ENCODE measurements at regions not wholly inside any gene's neighbourhood (a gene's known extent, or its start where the extent isn't known, plus 50 kb on each side); places are given as distances from the start of the nearest gene placed in this dataset.

DNA sequence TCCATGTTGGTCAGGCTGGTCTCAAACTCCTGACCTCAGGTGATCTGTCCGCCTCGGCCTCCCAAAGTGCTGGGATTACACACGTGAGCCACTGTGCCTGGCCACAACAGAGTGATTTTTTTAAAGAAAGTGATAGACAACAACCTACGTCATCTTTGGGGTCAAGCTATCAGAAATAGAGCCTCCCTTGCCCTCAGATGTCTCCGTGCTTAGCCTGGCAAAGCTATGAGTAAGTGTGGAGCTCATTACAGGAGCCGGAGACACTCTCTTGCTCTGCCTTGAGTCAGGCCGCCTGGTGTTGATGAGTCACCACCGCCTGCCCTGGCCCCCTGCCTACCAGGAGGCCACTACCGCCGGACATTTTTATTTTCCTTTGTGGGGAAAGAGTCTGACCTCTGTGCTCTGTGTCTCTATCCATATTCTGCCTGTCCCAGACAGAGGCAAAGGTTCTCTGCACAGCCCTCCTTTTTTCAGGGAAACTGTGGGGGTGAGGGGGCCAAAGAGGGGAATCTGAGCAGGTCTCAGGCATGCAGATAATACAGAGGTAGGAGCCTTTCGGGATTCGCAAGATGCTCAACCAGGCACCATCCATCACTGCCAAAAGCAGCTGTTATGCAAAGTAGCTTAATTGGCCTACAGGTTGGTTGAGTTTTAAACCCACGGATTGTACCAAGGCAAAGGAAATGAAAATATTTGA, 123.7 kb upstream of the CPEB4 start:
- DNase-seq (ENCODE audit: low read depth), result peak; percentile 97

DNA sequence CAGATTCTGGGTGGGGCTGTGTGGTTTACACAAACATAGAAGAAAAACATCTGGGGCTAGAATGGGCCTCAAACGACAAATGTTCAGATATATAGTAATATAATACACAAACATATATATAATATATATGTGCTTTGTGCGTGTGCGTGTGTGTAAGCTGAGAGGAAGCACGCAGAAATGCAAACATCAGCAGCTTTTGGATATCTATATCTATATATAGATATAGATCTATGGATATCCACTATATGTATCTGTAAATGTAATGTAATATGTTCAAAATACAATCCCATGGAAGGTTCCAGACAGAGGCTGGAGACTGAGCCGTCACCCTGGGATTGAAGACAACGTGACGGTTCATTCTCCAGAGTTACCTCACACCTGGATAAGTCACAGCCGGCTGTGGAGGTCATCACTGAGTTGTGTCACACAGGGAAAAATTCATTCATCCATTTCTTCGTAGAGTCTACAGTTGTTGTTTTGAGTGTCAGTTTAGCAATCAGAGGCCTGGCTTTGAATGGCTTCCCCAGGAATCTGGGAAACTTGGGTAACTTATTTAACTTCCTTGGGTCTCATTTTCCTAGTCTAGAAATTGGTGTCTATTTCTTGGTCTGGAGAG, 123.0 kb upstream of the CPEB4 start:
- DNase-seq (ENCODE audit: low read depth), result no peak

DNA sequence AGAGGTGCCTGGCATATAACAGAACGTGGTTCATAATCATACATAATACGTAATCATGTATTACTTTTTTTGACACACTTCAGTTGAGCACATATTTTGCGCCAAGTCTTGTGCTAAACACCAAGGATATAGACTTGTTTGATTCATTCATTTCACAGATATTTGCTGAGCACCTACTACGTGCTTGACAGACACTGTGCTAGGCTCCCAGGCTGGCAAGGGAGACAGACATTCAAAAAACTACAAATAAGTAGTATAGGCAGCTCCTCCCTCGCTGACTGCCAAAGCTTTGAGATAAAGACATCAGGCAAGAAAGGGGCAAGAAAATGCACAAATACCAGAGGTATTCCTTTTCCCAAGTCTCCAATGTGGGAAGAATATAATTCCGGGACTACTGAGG, 122.5 kb upstream of the CPEB4 start:
- no peak for DNase-seq (ENCODE audit: low read depth)

DNA sequence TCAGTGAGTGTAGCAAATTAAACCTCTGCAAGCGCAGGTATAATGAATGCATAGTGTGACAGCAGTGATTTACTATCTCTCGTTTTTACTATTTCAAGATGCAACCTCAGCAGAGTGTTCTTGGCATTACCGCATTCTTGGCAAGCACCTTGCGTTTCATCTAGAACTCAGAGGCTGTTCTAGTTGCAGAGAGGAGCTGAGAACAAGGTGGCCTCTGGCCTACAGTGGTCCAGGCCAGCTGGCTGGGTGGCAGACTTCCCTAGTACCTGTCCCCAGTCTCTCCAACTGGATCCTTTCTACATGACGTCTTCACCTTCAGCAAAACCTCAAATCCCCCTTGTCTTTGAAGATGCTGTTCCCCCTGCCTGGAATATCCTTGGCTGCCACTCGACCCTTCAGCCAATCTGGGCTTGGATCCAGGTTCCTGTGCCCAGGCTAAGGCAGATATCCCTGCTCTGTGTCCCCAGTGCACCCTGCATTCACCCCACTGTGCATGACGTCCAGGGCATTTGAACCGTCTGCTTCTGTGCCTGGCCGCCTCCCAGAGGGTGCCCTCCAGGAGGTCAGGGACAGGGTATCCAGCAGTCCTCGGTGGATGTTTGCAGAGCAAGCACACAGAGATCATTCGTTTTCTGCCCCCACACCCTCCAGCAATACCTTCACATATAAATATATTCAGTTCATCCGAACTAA, 120.4 kb upstream of the CPEB4 start:
- no peak for DNase-seq (ENCODE audit: low read depth)

DNA sequence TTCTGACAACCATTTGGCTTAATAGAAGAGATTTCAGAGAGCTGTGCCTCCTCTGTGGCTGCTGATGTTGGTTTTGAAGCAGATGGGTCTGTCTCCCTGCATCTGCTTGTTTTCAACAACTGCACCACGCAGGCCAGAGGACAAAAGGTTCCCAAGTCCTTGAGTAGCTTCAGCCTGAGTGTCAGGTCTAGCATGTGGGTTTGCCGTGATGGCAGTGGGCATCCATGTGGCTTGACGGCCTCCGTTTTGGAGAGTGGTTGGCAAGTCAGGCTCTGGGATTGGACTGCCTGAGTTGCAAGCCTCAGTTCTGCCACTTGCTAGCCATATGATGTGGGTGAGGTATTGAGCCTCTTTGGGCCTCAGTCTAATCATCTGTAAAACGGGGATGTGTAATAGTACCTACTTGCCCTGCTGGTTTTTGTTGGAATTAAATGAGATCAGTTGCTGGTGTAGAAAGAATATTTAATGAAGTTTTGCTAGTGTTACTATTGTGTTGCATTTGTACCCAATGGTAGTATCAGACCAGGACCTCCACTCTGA, 119.8 kb upstream of the CPEB4 start:
- no peak for DNase-seq (ENCODE audit: low read depth)

DNA sequence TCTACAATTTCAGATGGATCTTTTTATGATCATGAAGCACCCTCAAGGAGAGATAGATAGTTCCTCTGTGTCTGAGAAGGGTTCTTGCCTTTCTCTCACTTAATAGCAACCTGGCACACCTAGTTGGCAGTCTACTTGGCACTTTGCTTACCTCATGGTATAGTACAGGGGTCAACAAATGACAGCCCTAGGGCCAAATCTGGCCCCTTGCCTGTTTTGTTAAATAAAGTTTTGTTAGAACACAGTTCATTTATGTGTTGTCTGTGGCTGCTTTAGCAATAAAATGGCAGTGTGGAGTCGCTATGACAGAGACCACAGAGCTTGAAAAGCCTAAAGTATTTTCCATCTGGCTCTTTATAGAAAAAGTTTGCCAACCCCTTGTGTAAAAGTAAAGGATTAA, 119.3 kb upstream of the CPEB4 start:
- no peak for DNase-seq (ENCODE audit: low read depth)

DNA sequence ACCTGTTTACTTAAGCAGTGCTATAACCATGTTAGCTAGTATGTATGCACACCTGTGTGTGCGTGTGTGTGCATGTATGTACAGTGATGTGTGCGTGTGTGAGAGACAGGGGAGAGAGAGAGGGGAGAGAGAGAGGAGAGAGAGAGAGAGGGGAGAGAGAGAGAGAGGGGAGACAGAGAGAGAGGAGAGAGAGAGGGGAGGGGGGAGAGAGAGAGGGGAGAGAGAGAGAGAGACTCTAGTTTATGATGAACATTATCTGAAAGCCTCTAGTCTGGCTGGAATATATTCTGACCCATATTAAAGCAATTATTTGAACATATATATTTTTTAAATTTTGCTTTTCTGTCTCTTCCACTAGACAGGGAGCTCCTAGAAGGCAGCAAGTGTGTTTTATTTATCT, 117.5 kb upstream of the CPEB4 start:
- DNase-seq (ENCODE audit: low read depth), result no peak

DNA sequence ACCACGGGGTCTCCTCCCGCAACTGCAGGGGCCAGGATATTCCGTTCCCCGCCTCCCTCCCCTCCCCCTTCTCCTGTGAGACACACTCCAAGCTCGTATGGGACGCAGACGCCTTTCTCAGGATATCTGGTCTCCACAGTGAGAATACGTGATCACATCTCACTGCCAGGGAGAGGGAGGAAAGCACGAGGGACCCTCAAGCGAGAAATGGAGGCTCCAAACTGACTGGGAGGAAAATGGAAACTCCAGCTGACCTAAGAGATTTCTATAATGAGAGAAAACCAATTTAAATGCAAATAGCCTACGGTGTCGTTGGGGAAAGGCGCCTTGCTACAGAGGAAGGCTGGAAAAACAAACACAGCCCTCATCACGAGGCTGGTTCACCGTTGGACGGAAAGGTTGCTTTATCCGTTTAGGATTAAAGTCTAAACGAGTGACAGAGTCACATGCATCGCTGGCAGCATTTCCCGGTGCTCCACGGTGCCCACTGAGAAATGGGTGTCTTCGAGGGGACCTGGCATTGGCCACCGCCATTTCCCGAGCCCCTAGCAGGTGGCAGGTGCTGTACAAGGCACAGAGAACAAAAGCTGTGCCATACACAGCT, 116.9 kb upstream of the CPEB4 start:
- no peak for DNase-seq (ENCODE audit: low read depth)

DNA sequence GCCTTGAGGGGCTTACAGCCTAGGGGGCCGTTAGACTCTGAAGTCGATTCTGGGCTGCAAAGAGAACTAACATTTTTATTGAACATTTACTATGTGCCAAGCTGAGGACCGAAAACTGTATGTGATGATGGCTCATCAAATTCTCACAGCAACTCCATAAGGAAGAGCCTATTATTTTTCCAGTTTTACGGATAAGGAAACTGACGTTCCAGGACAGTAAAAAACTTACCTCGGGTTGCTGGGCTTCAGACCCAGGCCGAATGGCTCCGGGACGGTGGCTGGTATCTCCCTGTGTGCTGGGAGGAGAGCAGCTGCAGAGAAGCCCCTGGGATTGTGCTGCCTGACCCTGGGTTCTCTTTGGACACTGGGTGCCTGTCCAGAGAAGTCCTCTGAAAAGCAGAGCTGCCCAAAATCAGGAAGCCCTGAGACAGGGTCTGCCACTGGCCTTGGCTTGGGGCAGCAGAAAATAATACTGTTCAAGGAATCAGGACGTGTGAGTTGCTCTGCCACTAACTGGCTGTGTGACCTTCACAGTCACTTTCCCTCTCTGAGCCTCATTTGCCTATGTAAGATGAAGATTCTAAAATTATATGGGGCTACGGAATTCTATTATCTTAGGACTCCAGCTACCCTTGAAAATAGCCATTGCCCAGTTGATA, 116.3 kb upstream of the CPEB4 start:
- no peak for DNase-seq (ENCODE audit: low read depth)

DNA sequence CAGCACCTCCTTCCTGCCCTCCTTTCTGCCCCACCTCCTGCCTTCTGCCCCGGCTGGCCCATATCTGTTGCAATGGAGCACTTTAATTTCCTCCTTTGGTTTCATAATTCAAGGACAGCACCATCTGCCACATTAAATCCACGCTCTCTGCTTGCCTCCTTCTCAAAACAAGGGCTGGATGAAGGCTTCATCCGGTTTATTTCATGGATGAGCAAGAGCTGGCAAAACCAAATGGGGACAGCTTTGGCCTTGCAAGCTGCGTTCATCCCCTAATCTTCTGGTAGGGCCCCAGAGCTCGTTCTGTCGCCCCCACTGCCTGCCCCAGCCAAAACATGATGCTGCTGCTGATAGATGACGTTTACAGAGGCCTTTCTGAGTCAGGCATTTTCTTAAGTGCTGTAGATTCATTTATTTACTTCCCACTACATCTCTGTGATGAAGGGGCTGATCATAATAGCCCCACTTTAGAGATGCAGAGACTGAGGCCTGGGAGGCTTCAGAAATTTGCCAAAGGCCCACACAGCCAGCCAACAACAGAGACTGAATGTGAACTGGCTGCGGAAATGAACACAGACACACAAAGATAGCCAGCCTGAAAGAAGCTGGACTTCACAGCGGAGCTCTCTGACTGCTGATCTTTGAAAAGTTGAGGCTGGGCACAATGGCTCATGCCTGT, 115.6 kb upstream of the CPEB4 start:
- DNase-seq (ENCODE audit: low read depth), result no peak

DNA sequence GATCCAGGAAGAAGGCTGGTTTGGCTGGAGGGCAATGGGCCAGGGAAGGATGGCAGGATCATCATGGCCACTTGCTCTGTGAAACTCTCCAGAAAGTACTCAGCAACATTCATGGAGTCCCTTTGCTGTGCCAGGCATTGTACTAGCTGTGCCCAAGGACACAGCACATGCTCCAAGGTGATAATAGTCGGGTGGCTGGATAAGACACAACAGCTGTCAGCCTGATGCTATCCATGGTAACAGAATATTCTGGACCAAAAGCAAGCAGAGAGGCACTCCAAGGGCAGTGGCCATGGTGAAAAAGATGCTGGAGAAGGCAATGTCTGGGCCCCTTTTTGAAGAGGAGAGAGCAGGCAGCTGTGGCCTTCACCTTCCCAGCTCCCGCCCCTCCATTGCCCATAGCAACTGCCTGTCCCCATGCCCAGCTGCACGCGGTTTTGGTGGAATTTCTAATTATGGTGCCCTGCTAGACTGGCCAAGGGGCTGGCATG, 113.8 kb upstream of the CPEB4 start:
- DNase-seq (ENCODE audit: low read depth), result no peak

DNA sequence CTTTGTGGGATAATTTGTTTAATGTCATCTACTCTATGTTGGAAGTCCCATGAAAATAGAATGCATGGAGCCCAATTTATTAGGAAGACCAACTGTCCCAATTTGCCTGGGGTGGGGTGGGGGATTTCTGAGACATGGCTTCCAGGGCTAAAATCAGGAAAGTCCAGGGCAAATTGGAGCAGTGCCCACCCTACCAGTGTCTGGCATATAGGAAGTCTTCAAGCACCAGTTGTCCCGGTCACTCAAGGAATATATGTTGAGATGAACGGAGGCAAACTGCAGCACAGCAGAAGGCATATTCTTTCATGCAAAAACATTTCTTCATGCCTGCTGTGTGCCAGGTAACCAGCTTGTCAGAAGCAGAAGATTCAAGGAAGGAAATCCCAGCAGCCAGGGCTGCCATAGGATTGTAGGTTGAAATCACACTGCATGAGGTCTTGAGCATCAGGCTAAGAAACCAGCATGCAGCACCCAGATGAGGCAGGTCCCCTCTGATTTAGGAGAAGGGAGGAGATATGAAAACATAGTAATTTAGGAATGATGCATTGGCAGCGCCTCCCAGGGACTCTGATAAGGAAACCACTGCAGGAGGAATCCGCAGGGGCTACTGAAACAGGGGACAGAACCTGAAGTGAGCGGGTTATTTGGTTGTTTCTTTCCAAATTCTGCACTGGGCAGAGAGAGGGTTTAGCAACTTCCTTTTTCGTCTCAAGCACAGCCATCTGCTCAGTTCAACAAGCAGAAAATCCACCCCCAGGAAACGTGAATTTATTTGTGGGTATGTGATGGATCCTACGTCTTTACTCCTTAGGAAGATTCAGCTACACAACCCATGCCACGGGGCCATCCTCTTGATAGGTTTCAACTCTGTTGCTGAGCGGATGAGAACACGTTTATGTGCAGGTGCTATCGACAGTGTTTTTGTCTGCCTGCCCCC, 112.6 kb upstream of the CPEB4 start:
- no peak for DNase-seq (ENCODE audit: low read depth)

DNA sequence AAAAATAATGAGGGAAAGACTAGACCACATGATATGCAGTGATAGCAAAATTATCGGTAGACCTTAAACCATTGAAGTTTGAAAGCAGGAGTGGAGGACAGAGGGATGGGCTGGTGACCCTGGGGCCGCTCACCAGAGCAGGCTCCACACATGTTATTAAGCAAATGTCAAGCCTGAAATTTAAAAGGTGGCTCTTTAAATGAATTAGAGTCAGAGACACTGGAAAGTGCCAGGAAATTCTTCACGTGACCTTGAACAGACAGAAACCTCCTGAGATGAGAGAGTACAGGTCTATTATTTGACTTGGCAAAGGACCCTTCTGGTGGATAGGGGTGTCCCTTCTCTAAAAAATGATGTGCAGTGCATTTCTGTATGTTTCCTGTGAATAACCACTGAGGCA, 111.0 kb upstream of the CPEB4 start:
- DNase-seq (ENCODE audit: low read depth), result no peak

DNA sequence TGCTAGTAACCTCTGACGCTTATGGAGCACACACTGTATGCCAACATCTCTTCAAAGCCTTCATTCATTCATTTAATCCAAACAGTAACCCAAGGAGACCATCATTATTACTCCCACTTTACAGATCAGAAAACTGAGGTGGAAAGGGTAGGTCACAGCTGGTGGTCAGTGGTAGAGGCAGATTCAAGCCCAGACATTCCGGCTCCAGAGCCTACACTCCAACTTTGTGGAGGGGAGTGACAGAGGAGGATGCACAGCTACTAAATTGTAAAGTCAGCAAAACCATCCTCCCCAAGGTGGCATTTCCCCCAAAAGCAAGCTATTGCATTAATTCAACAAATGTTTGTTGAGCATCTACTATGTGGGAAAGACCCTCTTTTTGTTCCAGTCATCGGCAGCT, 110.5 kb upstream of the CPEB4 start:
- no peak for DNase-seq (ENCODE audit: low read depth)

DNA sequence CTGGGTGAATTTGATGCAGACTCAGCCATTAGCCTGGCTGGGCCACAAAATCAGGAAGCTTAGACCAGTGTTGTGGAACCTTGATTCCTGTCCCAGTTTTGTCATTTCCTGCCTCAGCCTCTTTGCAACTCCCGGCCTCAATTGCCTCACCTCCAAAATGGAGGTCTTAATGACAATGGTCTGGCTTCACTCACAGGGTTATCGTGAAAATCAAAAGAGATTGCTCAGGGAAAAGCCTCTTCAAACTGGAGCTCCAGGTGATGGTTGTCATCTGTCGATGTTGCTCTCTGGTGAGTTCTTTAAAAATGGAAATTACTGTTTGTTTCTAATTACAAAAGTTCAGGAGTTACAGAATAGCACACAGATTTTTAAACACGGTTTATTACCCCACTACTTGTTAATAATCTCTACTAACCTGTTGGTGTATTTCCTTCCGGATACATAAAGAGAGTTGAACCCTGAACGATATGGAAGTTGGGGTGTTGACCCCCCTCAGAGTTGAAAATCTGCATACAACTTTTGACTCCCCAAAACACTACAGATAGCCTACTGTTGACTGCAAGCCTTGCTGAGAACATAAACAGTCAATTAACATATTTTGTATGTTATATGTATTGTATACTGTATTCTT, 109.9 kb upstream of the CPEB4 start:
- no peak for DNase-seq (ENCODE audit: low read depth)

DNA sequence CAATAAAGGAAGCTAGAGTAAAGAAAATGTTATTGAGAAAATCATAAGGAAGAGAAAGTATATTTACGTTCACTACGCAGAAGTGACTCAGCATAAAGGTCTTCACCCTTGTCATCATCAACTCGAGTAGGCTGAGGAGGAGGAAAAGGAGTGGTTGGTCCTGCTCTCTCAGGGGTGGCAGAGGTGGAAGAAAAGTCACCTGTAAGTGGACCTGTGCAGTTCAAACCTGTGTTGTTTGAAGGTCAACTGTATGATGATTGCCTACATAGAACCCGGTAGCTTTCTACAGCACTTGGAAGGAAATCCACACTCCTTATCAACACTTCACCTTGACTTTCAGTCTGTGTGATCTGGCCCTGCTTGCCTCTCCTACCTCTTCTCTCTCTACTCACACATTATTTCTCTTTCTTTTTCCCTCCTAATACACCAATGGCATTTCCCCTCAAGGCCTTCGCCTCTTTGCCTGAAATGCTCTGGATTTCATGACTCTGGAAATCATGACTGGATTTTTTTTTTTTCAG, 109.3 kb upstream of the CPEB4 start:
- no peak for DNase-seq (ENCODE audit: low read depth)

DNA sequence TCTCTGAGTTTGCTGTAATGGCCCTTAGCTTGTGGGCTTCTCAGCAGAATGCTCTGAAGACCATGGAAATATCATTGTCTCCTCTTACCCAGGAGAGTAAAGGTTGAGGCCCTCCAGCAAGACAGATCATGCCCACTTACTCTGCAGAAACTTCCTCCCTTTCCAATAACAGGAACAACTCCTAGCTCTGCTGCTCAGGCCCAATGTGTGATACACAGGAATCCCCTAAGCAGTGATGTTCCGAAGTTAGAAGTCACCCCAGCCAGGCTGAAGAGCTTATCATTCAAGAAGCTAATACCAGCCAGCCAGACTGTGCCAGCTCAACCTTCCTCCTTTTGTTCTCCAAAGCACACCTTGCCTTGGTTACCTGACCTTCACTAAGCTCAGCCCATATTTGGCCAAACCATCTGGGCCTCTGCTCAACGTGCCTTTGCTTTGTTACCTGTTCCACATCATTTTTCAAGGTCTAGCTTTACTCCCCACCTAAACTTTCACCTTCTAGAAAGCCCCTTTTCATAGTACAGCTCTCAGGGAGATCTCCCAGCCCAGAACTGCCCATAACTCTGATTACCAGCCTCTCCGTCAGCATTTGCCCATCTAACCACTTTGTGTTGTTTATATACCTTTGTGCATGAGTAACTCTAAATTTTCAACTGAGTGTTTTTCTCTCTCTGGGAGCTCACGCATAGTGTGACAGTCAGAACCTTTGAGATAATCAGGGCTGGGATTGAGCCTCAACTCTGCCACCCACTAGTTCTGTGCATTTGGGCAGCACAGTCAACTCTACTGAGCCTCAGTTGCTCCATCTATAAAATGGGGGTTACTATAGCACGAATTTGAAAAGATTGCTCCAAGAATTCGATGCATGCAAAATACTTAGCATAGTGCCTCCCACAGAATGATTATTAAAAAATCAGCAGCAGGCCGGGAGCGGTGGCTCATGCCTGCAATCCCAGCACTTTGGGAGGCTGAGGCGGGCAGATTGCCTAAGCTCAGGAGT, 107.6 kb upstream of the CPEB4 start:
- no peak for DNase-seq (ENCODE audit: low read depth)

DNA sequence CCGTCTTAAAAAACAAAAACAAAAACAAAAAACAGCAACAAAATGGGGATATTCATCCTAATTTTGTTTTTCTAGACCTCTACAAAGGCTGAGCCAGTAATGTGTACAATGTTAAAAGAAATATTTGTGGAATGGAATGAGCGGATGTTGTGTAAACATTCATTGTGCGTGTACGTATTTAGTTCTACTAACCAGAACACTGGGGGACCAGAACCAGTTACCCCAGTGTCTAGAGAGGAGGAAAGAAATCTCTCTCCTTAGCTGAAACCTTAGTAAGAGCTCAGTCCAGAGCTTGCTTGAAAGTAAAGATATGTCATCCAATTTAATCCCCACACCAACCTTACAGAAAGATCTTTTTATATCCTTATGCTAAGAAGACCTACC, 106.7 kb upstream of the CPEB4 start:
- DNase-seq (ENCODE audit: low read depth), result no peak
